GM06990 (cell line): ENCODE measurements at regions not wholly inside any gene's neighbourhood (a gene's known extent, or its start where the extent isn't known, plus 50 kb on each side); places are given as distances from the start of the nearest gene placed in this dataset.

Source experiments
- DNase-seq: peaks from one replicate; pipeline ENCODE4 v3.0.0-alpha.2; 2011; ENCODE audit not compliant: insufficient read length; ENCODE audit errors: extremely low read depth
- H3K27me3 ChIP-seq: replicated peaks from 2 replicates; pipeline ENCODE4 v1.6.0; 2011; ENCODE audit warnings: low read length; ENCODE audit not compliant: control insufficient read depth, insufficient read depth
- H3K36me3 ChIP-seq: 2 replicates; pipeline ENCODE4 v1.5.1; 2011; ENCODE audit warnings: low read length; ENCODE audit not compliant: control insufficient read depth, insufficient read depth
- H3K4me3 ChIP-seq: replicated peaks from 2 replicates; pipeline ENCODE4 v1.5.1; 2011; ENCODE audit warnings: low read depth, mild to moderate bottlenecking, control low read depth, low read length
- CTCF ChIP-seq: IDR thresholded peaks from 2 replicates; pipeline ENCODE4 v1.5.1; 2011; ENCODE audit warnings: low read length, control low read depth, mild to moderate bottlenecking, inconsistent platforms; ENCODE audit not compliant: insufficient read depth, poor library complexity, severe bottlenecking

GRCh38 chr12:43120150-43120549 is 431.9 kb downstream of the ADAMTS20 start:
- no peaks in the 10 kb centered on the region for H3K27me3 ChIP-seq
- DNase-seq: no peak
- TF ChIP-seq CTCF: no peak
- no peaks in the 10 kb centered on the region for H3K36me3 ChIP-seq
- no peak overlapping the region for H3K4me3 ChIP-seq

GRCh38 chr12:43118881-43119280 is 433.1 kb downstream of the ADAMTS20 start:
- H3K36me3 ChIP-seq: no peaks in the 10 kb centered on the region
- no peak for TF ChIP-seq CTCF

DNA sequence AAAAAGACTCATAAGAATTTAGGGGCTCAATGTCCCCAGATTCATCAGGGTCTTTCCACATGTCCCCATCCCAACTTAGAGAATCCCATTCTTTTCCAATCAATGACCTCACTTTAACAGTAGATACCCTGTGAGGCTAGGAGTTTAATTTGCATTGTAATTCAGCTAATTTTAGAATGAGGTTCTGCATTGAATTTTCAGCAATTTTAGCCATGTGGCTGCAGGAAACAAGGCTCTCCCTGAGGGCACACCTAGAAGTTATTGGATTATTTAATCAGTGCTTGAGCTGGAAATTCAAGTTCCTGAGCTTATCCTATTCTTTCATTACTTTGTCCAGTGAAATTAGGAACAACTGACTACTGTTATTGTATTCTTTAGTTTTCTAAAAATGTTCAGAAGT is 433.8 kb downstream of the ADAMTS20 start:
- no peaks in the 10 kb centered on the region for H3K27me3 ChIP-seq
- no peak for DNase-seq
- TF ChIP-seq CTCF: no peak
- no peaks in the 10 kb centered on the region for H3K36me3 ChIP-seq
- no peak overlapping the region for H3K4me3 ChIP-seq

More at GRCh38 chr12:43118881-43119280, 433.1 kb downstream of the ADAMTS20 start:
- Histone ChIP-seq H3K27me3 (no peaks in the 10 kb centered on the region), H3K4me3 (no peak overlapping the region)
- DNase-seq: no peak

DNA sequence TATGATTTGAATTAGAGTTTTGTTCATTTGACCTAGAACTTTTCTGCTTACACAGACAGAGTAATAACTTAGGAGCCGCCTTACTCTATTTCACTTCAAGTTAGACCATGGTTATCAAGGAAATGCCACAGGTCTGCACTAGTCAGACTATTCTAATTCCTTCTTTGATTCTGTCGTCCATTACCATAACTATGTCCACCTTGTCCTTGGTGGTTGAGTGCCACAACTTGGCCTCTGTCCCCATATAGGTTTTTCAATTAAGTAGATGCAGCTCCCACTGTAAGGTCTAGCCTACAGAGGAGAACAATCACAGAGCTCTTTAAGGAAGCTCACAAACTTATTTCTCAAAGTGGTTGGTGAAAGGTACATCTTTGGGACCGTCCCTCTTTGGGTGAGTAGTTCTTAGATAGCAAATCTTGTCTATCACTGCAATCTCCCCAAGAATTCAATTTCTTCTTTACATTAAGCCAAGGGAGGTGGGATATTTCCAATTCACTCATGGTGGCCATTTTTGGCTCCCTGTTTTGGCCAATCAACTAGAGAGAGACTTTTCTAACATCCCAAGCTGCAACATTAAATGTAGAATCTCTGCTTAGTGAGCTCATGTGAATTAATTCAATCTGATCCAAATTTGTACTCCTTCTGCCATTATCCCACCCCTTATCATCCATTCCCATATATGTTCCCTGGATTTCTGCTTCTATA is 434.6 kb downstream of the ADAMTS20 start:
- TF ChIP-seq CTCF: no peak
- H3K4me3 ChIP-seq: no peak overlapping the region
- DNase-seq: no peak
- H3K27me3 ChIP-seq: no peaks in the 10 kb centered on the region
- no peaks in the 10 kb centered on the region for H3K36me3 ChIP-seq

DNA sequence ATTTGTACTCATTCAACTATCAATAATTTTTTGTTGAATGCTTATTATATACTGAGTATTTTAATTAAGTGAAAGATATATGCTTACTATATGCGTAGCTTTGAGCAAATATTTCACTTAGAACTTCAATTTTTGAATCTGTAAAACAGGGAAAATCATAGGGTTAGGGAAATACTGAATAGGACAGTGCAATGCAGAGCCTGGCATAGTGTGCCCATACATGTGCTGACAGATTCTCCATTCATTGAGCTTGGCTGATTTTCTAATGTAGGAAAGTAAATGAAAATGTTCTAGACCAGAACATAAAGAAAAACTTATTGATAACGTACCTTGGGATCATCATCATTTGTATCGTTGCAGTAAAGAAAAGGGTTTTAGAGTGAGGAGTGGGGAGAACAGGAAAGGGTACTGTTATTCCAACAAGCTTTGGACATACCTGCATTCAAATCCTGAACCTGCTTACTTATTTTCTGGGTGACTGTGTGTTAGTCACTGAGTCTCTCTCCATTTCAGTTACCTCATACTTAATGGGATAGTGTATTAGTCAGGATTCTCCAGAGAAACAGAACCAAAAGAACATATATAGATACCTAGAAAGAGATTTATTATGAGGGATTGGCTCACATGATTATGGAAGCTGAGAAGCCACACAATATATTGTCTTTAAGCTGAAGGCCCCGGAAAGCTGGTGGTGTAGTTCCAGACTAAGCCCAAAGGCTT is 436.4 kb downstream of the ADAMTS20 start:
- no peak for TF ChIP-seq CTCF

More for the DNA sequence above, 436.4 kb downstream of the ADAMTS20 start:
- Histone ChIP-seq H3K27me3 (no peaks in the 10 kb centered on the region), H3K36me3 (no peaks in the 10 kb centered on the region), H3K4me3 (no peak overlapping the region)
- DNase-seq: no peak
